Colonic mucosa (tissue), 4 donors: ENCODE measurements at regions not wholly inside any gene's neighbourhood (a gene's known extent, or its start where the extent isn't known, plus 50 kb on each side); places are given as distances from the start of the nearest gene placed in this dataset.
"Not testable (repeated sequence)": the region's sequence is repeated elsewhere in the genome, so short reads cannot be mapped to it uniquely, and the experiment has no call there.

Experiments
- DNase-seq: peaks from one replicate; pipeline ENCODE4 v3.0.0-alpha.2; 2020
- H3K27ac ChIP-seq: fragments of 200-600 bp; one replicate; pipeline ENCODE4 v1.8.0; 2021
- H3K27me3 ChIP-seq: fragments of 200-600 bp; one replicate; pipeline ENCODE4 v1.8.0; 2021
- H3K36me3 ChIP-seq: fragments of 200-600 bp; one replicate; pipeline ENCODE4 v1.8.0; 2021
- H3K4me1 ChIP-seq: fragments of 200-600 bp; one replicate; pipeline ENCODE4 v1.8.0; 2021; ENCODE audit warnings: mild to moderate bottlenecking
- H3K4me3 ChIP-seq: fragments of 200-600 bp; one replicate; pipeline ENCODE4 v1.8.0; 2021
- H3K9ac ChIP-seq, 2 donors: one replicate each; pipeline ENCODE4 v1.7.0; 2013; ENCODE audit warnings: control low read depth in 2 of 2, low read depth in 2 of 2, low read length in 2 of 2
- H3K9me3 ChIP-seq: fragments of 200-600 bp; one replicate; pipeline ENCODE4 v1.8.0; 2021
- CTCF ChIP-seq: fragments of 200-600 bp; IDR thresholded peaks from one replicate; pipeline ENCODE4 v1.8.0; 2022; ENCODE audit warnings: antibody characterized with exemption, mild to moderate bottlenecking
- intact Hi-C: fragments of 100-400 bp; cut with DNase I; formaldehyde crosslinking; loops from one replicate; pipeline ENCODE4 v1.14.1; 2022
- donor health status: healthy.
- donor health status: DM: no; HTN: no; CAD: no.
- donor health status: DM: no; HTN: no; CAD: no.

GRCh38 chr6:73980096-73980495 lies 284.1 kb downstream of the CD109 start:
- H3K36me3 ChIP-seq = no peaks in the 10 kb centered on the region
- intact Hi-C loops = no loop called here
- H3K9ac ChIP-seq = no peak overlapping the region
- no peaks in the 10 kb centered on the region for H3K9me3 ChIP-seq
- H3K4me3 ChIP-seq = no peak overlapping the region
- TF ChIP-seq CTCF = no peak
- H3K4me1 ChIP-seq = no peaks in the 10 kb centered on the region
- no peak overlapping the region for H3K27ac ChIP-seq
- no peak for DNase-seq
- no peaks in the 10 kb centered on the region for H3K27me3 ChIP-seq

GRCh38 chr6:73978330-73978729 lies 282.3 kb downstream of the CD109 start:
- no peak for TF ChIP-seq CTCF
- H3K36me3 ChIP-seq = no peaks in the 10 kb centered on the region
- H3K4me1 ChIP-seq = no peaks in the 10 kb centered on the region
- H3K9me3 ChIP-seq = no peaks in the 10 kb centered on the region
- intact Hi-C loops = no loop called here
- H3K27ac ChIP-seq = no peak overlapping the region
- no peak overlapping the region for H3K9ac ChIP-seq
- no peak overlapping the region for H3K4me3 ChIP-seq
- no peaks in the 10 kb centered on the region for H3K27me3 ChIP-seq
- DNase-seq = no peak

GRCh38 chr6:73972518-73972917 lies 276.5 kb downstream of the CD109 start:
- H3K27ac ChIP-seq, H3K4me1 ChIP-seq, H3K9me3 ChIP-seq, H3K27me3 ChIP-seq, H3K4me3 ChIP-seq, intact Hi-C loops, H3K36me3 ChIP-seq, DNase-seq, H3K9ac ChIP-seq: not testable (repeated sequence)

GRCh38 chr6:73969971-73970970 lies 274.3 kb downstream of the CD109 start:
- intact Hi-C loops = no loop called here
- H3K9ac ChIP-seq = no peak overlapping the region
- TF ChIP-seq CTCF = peak; percentile 35

GRCh38 chr6:73968221-73968757 lies 272.3 kb downstream of the CD109 start:
- no peaks in the 10 kb centered on the region for H3K27me3 ChIP-seq
- no peak for TF ChIP-seq CTCF
- no peak overlapping the region for H3K9ac ChIP-seq
- H3K36me3 ChIP-seq = no peaks in the 10 kb centered on the region
- no peaks in the 10 kb centered on the region for H3K4me1 ChIP-seq
- intact Hi-C loops = no loop called here
- no peak overlapping the region for H3K4me3 ChIP-seq
- H3K27ac ChIP-seq = no peak overlapping the region
- no peak for DNase-seq
- no peaks in the 10 kb centered on the region for H3K9me3 ChIP-seq

More at GRCh38 chr6:73969971-73970970, 274.3 kb downstream of the CD109 start:
- Histone ChIP-seq H3K27ac (no peak overlapping the region), H3K27me3 (no peaks in the 10 kb centered on the region), H3K4me1 (no peaks in the 10 kb centered on the region), H3K4me3 (no peak overlapping the region), H3K9me3 (no peaks in the 10 kb centered on the region), H3K36me3 (no peaks in the 10 kb centered on the region)
- no peak for DNase-seq

- no peaks in the 10 kb centered on the region for H3K36me3 ChIP-seq
- TF ChIP-seq CTCF = no peak
- no peaks in the 10 kb centered on the region for H3K4me1 ChIP-seq
- no peak overlapping the region for H3K27ac ChIP-seq
- no peak for DNase-seq
- H3K9ac ChIP-seq = no peak overlapping the region
- no peaks in the 10 kb centered on the region for H3K9me3 ChIP-seq
- H3K27me3 ChIP-seq = no peaks in the 10 kb centered on the region
- no peak overlapping the region for H3K4me3 ChIP-seq
- intact Hi-C loops = no loop called here
Measured at GRCh38 chr6:73965539-73966029, 269.6 kb downstream of the CD109 start.
